ENCODE measurements at regions not wholly inside any gene's neighbourhood (a gene's known extent, or its start where the extent isn't known, plus 50 kb on each side); places are given as distances from the start of the nearest gene placed in this dataset.

- no peak for TF ChIP-seq CTCF (IDR thresholded peaks at IDR 0.05)
- no peak for TF ChIP-seq POLR2AphosphoS5 (IDR thresholded peaks at IDR 0.05)
- no peak for TF ChIP-seq POLR2A (IDR thresholded peaks at IDR 0.05)
Observed at GRCh38 chr2:186187854-186188253, 298.2 kb upstream of the ZC3H15 start.
